ENCODE measurements at regions not wholly inside any gene's neighbourhood (a gene's known extent, or its start where the extent isn't known, plus 50 kb on each side); places are given as distances from the start of the nearest gene placed in this dataset.

DNA sequence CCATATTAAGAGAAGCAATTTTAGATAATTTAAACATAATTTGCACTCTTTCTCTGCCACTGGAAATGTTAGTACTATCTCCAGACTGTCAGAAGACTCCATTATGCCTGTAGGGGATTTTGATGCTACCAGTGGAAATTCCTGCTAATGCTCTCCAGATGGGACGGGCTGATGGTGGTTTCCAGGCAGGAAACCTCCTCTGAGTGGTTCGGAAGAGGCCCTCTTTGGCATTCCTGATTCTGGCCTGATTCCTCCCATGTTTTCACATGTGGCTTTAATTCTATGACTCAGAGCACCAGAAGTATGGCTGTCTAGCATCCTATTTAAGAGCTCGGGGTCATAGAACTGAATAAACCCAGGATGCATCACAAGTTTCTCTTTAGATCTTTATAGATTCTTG, 70.9 kb upstream of the ST6GAL2 start (continued):
- TF ChIP-seq, protein P1, sequence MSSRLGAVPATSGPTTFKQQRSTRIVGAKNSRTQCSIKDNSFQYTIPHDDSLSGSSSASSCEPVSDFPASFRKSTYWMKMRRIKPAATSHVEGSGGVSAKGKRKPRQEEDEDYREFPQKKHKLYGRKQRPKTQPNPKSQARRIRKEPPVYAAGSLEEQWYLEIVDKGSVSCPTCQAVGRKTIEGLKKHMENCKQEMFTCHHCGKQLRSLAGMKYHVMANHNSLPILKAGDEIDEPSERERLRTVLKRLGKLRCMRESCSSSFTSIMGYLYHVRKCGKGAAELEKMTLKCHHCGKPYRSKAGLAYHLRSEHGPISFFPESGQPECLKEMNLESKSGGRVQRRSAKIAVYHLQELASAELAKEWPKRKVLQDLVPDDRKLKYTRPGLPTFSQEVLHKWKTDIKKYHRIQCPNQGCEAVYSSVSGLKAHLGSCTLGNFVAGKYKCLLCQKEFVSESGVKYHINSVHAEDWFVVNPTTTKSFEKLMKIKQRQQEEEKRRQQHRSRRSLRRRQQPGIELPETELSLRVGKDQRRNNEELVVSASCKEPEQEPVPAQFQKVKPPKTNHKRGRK (CRISPR knock-in tag; IDR thresholded peaks at IDR 0.05; ENCODE audit: borderline replicate concordance) = no peak
- TF ChIP-seq, protein P2, sequence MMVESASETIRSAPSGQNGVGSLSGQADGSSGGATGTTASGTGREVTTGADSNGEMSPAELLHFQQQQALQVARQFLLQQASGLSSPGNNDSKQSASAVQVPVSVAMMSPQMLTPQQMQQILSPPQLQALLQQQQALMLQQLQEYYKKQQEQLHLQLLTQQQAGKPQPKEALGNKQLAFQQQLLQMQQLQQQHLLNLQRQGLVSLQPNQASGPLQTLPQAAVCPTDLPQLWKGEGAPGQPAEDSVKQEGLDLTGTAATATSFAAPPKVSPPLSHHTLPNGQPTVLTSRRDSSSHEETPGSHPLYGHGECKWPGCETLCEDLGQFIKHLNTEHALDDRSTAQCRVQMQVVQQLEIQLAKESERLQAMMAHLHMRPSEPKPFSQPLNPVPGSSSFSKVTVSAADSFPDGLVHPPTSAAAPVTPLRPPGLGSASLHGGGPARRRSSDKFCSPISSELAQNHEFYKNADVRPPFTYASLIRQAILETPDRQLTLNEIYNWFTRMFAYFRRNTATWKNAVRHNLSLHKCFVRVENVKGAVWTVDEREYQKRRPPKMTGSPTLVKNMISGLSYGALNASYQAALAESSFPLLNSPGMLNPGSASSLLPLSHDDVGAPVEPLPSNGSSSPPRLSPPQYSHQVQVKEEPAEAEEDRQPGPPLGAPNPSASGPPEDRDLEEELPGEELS (CRISPR knock-in tag; IDR thresholded peaks at IDR 0.05) = no peak
- TF ChIP-seq, protein P3, sequence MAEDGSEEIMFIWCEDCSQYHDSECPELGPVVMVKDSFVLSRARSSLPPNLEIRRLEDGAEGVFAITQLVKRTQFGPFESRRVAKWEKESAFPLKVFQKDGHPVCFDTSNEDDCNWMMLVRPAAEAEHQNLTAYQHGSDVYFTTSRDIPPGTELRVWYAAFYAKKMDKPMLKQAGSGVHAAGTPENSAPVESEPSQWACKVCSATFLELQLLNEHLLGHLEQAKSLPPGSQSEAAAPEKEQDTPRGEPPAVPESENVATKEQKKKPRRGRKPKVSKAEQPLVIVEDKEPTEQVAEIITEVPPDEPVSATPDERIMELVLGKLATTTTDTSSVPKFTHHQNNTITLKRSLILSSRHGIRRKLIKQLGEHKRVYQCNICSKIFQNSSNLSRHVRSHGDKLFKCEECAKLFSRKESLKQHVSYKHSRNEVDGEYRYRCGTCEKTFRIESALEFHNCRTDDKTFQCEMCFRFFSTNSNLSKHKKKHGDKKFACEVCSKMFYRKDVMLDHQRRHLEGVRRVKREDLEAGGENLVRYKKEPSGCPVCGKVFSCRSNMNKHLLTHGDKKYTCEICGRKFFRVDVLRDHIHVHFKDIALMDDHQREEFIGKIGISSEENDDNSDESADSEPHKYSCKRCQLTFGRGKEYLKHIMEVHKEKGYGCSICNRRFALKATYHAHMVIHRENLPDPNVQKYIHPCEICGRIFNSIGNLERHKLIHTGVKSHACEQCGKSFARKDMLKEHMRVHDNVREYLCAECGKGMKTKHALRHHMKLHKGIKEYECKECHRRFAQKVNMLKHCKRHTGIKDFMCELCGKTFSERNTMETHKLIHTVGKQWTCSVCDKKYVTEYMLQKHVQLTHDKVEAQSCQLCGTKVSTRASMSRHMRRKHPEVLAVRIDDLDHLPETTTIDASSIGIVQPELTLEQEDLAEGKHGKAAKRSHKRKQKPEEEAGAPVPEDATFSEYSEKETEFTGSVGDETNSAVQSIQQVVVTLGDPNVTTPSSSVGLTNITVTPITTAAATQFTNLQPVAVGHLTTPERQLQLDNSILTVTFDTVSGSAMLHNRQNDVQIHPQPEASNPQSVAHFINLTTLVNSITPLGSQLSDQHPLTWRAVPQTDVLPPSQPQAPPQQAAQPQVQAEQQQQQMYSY (CRISPR knock-in tag; IDR thresholded peaks at IDR 0.05) = no peak
- TF ChIP-seq OVOL2 (CRISPR knock-in tag; IDR thresholded peaks at IDR 0.05; ENCODE audit: borderline replicate concordance) (no peak), ZNF317 (CRISPR knock-in tag; IDR thresholded peaks at IDR 0.05; ENCODE audit: borderline replicate concordance, low read depth) (no peak), NFE2L1 (CRISPR knock-in tag; IDR thresholded peaks at IDR 0.05) (no peak), CREM (CRISPR knock-in tag; IDR thresholded peaks at IDR 0.05) (no peak), SMAD4 (CRISPR knock-in tag; IDR thresholded peaks at IDR 0.05) (no peak), ZNF121 (CRISPR knock-in tag; IDR thresholded peaks at IDR 0.05) (no peak)
- TF ChIP-seq, protein P4, sequence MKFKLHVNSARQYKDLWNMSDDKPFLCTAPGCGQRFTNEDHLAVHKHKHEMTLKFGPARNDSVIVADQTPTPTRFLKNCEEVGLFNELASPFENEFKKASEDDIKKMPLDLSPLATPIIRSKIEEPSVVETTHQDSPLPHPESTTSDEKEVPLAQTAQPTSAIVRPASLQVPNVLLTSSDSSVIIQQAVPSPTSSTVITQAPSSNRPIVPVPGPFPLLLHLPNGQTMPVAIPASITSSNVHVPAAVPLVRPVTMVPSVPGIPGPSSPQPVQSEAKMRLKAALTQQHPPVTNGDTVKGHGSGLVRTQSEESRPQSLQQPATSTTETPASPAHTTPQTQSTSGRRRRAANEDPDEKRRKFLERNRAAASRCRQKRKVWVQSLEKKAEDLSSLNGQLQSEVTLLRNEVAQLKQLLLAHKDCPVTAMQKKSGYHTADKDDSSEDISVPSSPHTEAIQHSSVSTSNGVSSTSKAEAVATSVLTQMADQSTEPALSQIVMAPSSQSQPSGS (CRISPR knock-in tag; IDR thresholded peaks at IDR 0.05; ENCODE audit: borderline replicate concordance, low read depth) = no peak
- TF ChIP-seq, protein P5, sequence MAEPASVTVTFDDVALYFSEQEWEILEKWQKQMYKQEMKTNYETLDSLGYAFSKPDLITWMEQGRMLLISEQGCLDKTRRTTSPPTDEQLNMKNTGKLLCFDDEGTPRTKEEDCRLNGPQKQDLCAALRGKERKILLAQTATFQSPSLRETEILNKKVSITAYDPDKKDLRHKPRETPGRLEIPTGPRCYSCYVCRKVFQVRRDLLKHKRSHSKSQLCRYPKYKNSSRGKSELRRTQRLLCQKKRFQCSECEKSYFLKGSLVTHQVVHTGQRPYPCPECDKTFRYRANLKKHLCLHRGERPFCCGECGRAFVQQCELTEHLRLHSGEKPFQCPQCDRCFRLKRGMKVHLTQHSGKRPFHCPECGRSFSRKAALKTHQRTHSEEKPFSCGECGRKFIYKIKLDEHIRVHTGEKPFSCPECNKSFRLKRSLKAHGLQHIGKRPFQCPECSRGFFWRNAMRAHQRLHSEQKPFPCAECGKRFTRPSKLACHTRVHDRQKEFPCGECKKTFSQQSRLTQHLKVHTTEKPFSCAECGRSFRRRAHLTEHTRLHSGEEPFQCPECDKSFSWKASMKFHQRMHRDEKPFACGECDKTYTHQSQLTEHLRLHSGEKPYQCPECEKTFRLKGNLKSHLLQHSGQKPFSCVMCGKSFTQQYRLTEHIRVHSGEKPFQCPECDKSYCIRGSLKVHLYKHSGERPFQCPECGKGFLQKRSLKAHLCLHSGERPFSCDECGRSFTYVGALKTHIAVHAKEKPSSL (CRISPR knock-in tag; conservative IDR thresholded peaks at IDR 0.05) = no peak

DNA sequence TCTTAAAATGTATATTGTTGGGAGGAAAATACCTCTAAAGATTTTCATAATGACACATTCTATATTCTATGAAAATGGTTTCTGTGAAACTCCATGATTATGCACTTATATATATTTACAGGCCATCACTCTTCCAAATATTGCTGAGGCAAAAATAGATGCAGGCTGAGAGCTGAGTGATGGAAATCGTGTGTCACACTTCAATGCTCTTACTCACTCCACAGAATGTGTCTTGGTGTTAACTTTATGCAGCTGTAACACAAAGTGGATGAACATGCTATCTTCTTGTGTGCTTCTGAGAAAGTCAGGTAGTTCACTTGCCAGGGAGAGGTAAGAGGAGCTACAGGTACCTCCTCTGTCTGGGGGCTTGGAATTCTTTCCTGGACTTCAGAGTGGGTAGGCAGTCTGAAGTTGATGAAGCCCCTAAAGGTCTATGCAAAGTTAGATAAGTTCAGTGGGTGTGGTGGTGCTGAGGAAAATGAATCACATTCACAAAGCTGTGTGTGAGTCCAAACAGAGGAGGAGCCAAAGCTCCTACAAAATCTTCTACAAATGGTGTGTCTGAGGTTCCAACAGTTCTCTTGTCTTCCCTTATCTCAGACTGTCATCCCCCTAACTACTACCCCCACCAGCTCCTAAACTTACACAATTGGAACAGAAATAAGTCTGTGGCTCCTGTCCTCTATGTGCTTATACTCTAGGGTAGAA, 74.2 kb upstream of the ST6GAL2 start:
- Mint-ChIP-seq H3K27me3 (ENCODE audit: low read depth) (no peaks in the 10 kb centered on the region; the same call in 1 of the 2 replicates), H3K9me3 (no peaks in the 10 kb centered on the region), H3K4me1 (peaks cover 2% of the 10 kb centered on the region; the same call in 1 of the 2 replicates), H3K27ac (no peak overlapping the region), H3K36me3 (no peaks in the 10 kb centered on the region), H3K4me3 (no peak overlapping the region)
- DNase-seq (ENCODE audit: low spot score) (no peak), ATAC-seq (no peak)
- TF ChIP-seq, protein P6, sequence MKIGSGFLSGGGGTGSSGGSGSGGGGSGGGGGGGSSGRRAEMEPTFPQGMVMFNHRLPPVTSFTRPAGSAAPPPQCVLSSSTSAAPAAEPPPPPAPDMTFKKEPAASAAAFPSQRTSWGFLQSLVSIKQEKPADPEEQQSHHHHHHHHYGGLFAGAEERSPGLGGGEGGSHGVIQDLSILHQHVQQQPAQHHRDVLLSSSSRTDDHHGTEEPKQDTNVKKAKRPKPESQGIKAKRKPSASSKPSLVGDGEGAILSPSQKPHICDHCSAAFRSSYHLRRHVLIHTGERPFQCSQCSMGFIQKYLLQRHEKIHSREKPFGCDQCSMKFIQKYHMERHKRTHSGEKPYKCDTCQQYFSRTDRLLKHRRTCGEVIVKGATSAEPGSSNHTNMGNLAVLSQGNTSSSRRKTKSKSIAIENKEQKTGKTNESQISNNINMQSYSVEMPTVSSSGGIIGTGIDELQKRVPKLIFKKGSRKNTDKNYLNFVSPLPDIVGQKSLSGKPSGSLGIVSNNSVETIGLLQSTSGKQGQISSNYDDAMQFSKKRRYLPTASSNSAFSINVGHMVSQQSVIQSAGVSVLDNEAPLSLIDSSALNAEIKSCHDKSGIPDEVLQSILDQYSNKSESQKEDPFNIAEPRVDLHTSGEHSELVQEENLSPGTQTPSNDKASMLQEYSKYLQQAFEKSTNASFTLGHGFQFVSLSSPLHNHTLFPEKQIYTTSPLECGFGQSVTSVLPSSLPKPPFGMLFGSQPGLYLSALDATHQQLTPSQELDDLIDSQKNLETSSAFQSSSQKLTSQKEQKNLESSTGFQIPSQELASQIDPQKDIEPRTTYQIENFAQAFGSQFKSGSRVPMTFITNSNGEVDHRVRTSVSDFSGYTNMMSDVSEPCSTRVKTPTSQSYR (CRISPR knock-in tag; IDR thresholded peaks at IDR 0.05) = no peak
- TF ChIP-seq, protein P7, sequence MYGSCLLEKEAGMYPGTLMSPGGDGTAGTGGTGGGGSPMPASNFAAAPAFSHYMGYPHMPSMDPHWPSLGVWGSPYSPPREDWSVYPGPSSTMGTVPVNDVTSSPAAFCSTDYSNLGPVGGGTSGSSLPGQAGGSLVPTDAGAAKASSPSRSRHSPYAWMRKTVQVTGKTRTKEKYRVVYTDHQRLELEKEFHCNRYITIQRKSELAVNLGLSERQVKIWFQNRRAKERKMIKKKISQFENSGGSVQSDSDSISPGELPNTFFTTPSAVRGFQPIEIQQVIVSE (CRISPR knock-in tag; IDR thresholded peaks at IDR 0.05; ENCODE audit: borderline replicate concordance) = no peak
- no peak for TF ChIP-seq NFE2L1 (CRISPR knock-in tag; IDR thresholded peaks at IDR 0.05)
- no peak for TF ChIP-seq ZNF423 (CRISPR knock-in tag; IDR thresholded peaks at IDR 0.05)
- TF ChIP-seq ZNF263 (CRISPR knock-in tag; IDR thresholded peaks at IDR 0.05; ENCODE audit: low read depth) = no peak
- TF ChIP-seq ETV6 (CRISPR knock-in tag; IDR thresholded peaks at IDR 0.05) = no peak
- no peak for TF ChIP-seq ZNF219 (CRISPR knock-in tag; IDR thresholded peaks at IDR 0.05; ENCODE audit: borderline replicate concordance)
- no peak for TF ChIP-seq TCF7 (CRISPR knock-in tag; IDR thresholded peaks at IDR 0.05; ENCODE audit: low read depth)
- CTCF ChIA-PET = no interaction called here
- POLR2A ChIA-PET = no interaction called here
